ENCODE measurements at regions not wholly inside any gene's neighbourhood (a gene's known extent, or its start where the extent isn't known, plus 50 kb on each side); places are given as distances from the start of the nearest gene placed in this dataset.
A peak's percentile ranks its signal among the peaks of the same experiment; 100 is the strongest.
"Not testable (repeated sequence)": the region's sequence is repeated elsewhere in the genome, so short reads cannot be mapped to it uniquely, and the experiment has no call there.

DNA sequence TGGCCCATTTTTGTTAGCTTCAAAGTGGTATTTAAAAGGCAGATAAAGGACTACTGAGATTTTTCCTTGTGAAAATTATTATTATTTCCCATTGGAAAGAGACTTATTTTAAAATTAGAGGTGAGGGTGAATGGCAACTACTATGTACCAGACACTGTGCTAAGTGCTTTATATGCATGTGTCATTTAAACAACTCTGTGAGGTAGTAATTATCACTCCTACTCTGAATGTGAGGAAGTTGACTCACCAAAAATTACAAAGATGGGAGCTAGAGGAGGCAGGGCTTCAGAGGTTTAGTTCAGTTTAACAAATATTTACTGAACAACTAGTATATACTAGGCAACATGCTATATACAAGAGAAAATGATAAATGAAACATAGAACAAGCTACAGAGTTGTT lies 78.2 kb downstream of the MSL3 start:
- DNase-seq = no peak

DNA sequence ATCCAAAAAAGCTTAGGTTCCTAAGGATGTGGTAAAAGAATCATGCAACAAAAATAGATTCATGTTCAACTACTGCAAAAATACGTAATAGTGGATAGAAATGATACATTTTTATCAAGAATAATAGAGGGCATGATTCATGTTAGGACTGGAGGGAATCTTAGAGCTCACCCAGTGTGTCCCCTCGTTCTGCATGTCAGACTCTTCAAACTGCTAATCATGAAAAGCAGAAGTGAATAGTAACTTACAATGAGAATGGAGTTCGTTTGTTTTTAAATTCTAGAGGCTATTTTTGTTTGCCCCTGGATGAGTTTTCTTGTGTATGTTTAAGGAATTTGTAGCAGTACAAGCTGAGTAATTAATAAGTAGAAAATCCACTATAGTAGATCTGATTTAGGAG lies 79.4 kb downstream of the MSL3 start:
- DNase-seq = no peak

DNA sequence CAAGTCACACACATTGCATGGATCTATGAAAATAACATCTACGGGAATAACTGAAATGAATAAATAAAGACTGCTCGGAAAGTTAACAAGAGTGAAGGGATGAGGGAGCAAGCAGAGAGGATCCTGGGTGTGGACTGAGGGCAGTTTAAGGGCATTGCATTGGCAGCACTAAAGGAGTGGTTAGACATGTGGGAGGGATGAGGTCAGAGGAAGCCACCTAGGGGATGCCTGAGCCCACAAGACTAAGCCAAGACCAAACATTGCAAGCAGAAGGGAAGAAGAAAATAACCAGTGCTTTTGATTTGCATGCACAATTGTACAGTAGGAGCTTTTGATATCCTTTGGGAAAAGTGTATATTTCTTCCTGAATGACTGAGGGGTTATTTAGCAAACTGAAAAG lies 106.1 kb downstream of the MSL3 start:
- DNase-seq = no peak

DNA sequence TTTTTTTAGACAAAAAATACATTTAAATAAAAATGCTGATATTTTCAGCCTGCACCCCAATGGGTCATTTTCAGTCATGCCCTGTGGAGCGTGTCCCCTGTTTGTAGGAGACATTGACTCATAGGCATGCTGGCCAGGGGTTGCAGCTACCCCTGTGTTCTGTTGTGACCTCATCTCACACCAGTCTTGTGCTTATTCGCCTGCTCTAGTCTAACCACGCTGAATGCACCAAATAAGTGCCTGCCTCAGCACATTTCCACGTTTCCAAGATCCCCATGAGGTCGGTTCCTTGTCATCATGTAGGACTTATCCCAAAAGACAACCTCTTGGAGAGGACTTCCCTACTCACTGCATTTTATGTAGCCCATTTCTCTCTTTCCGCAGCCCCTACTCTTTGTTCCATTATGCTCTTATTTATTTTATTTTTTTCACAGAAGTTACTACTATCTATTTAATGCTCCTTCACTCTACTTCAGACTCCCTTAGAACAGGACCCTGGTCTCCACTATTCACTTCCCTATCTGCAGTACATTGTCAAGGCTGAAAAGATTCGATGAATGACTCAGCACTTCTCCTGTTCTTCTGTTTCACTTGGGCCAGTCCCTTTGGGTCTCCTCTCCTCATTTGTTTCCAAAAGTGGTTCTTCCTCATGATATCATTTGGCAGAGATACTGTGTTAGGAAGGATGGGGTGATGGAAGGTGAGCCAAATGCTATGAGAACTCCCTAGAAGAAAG lies 109.7 kb downstream of the MSL3 start:
- DNase-seq = peak; percentile 0

DNA sequence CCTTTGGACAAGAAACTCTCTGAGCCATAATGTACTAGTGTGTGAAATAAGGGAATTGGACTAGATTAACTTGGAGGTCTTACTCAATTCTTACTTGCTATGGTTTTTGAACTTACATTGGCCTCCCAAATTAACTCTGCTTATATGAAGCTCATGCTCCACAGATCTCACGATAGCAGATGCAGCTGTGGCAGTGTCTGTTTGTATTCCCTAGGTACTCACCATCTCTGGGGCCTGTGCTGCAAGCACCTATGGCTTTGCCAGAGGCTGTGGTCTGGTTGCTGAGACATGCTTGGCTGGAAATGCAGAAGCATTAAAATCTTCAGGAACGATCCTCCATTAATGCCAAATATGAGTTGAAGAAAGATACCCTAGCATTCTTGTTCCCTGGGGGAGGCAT lies 112.8 kb downstream of the MSL3 start:
- no peak for DNase-seq

DNA sequence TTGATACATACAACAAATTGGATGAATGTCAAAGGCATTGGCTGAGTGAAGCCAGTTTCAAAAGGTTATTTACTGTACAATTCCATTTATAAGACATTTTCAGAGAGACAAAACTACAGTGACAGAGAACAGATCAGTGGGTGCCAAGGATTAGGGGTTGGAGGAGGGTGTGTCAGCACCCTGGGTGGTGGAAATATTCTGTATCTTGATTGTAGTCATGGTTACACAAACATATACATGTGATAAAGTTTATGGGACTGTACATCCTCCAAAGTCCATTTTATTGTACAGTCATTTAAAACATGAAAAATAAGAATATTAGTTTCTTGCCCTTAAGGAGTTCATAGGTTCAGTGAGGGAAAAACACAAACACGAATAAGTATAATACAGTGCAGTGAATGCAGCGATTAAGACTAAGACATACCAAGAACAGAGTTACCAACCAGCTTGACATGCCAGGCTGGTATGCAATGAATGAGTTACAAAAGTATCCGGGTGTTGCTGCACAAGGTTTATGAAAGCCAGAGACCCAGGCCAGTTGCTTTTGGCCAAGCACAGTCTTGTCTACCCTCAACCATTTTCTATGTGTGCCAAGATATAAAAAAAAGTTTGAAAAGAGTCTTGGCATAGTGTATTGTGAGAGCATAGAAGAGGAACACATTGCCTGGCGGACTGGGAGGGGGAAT lies 123.6 kb downstream of the MSL3 start:
- no peak for DNase-seq

DNA sequence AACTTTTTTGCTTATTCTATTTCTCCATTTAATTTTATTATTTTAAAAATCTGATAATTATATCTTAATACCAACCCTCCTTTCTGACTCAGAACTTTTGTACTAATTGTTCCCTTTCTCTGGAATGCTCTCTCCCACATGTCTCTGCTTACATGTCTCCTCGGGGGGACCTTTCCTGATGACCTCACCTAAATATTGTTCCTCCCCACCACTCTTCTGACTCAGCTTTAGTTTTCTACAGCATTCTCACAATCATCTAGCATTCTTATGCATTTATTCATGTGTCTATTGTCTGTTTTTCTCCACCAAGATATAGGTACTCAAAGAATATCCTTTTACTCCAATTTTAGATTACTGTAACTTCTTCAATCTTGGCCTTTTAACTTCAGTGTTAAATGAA lies 128.7 kb downstream of the MSL3 start:
- DNase-seq = no peak

DNA sequence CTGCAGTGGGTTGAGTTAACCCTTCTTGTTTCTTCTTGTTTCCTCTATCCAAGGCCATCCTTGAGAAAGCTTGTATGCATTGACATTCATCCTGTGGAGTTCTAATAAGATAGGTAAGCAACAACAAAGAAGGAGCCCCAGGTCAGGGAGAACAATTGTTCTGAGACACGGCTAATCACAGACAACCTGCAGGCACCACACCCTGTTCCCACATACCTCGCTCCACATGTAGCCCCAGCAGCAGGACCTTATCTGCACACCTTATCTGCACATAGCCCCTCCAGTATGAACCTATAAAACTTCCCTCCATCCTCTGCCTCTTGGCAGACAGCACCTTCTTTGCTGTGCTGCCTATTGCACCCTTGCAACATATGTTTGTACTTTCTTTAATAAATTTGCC lies 129.1 kb downstream of the MSL3 start:
- no peak for DNase-seq

DNA sequence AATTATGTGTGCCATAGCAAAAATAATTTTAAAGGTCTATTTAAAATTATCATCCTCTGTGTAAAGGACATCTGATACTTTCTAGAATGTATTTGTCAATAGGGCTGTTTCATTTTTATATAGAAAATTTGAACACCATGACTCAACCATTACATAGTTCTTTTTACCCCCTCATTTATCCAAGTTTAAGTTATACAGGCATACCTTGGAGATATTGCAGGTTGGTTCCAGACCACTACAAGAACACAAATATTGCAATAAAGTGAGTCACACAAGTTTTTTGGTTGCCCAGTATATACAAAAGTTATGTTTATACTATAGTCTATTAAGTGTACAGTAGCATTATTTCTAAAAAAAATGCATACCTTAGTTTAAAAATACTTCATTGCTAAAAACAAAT lies 130.4 kb downstream of the MSL3 start:
- no peak for DNase-seq

DNA sequence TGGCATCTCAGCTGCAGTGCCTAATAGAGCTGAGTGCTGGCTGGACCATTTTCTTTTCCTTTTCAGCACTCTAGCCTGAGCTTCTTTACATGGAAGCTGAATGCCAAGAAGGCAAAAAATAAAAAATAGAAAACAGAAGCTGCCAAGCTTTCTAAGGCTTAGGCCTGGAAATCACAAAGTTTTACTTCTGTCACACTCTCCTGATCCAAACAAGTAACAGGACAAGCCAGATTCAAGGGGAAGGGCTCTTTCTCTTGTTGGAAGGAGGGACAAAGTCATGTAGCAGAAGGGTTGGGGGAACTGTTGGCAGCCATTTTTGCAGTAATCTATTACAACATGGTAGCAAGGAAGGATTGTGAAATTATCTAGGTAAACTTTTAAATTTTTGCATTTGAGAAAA lies 131.8 kb downstream of the MSL3 start:
- no peak for DNase-seq

DNA sequence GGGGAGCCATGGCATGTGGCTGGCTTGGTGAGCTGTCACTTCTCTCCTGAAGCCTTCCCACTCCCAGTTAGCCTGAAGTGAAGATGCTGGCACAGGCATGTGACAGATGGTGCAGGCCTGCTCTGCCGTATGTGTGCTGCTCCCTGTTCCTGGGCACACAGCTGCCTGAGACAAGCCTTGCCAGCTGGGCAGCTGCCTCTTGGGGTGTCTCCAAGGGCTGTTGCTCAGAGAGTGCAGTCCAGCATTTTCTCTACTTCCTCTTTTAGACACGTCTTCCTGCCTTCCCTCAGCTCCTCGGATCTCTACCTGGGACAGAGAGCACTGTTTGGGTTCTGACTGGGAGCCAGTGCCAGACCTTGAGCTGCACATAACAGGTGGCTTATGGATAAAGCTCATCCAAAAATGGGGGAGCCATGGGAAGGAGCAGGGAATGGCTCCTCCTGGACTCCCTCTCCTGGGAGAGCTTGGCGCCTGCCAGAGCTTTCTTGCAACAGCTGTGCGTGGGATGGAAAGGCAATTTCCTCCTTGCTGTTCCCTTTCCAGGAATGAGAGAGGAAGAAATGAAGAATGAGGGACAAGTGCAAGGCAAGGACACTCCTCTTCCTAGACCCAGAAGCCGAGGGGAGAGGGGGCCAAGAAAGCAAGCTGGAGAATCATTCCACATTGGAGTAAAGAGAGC lies 132.9 kb downstream of the MSL3 start:
- DNase-seq = no peak

DNA sequence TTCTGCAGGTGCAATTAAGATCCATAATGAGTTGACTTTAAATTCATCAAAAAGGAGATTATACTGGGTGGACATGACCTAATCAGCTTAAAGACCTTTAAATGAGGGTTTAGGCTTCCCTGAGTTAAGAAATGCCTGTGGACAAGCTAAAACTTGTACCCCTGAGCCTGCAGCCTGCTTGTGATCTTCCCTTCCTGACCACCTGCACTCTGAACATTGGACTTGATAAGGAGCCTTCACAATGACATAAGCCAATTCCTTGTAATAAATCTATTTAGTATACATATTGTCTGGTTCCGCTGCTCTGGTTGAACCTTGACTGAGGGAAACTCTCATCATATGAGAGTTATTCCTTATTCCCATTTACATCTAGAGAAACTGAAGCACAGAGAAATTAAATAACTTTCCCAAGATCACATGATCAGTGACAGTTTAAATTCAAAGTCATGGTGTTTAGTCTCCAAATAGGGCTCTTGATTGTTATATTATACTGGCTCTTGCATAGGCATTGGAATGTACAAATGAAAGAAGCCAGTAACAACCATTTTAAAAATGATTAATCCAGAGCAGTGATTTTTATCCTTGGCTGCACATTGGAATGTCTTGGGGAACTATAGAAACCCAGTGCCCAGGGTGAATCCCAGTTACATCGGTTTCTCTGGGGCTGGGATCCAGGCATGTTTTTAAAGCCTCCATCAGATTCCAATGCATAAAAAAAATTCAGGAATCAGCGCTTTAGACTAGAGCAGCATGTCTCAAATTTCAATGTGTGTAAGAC lies 136.1 kb downstream of the MSL3 start:
- no peak for DNase-seq

DNA sequence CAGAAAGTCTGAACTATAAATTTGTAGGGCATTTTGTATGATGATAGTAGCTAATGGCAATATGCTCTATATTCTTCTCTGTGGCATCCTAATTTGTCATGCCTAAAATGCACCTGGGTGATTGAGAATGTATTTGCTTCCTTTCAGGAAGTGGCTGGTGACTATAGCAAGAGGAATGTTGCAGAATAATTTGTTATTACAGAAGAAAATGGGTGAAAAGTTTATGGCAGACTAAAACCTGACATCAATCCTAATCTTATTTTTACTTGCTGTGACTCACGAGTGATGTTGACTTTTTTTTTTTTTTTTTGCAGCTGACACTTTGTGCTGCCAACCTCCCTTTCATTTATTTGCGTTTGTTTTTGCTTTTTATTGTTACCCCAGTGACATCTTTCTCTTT lies 141.1 kb downstream of the MSL3 start:
- DNase-seq = peak; percentile 0

DNA sequence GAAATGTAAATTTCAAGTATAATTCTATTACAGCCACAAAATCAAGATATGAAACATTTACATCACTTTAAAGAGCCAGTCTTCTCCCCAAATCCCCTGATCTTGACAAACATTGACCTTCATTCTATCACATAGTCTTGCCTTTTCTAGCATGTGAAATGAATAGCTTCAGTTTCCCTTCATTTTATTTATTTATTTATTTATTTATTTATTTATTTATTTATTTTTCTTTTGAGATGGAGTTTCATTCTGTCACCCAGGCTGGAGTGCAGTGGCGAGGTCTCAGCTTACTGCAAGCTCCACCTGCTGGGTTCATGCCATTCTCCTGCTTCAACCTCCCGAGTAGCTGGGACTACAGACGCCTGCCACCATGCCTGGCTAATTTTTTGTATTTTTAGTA lies 147.9 kb downstream of the MSL3 start:
- not testable (repeated sequence) for DNase-seq

DNA sequence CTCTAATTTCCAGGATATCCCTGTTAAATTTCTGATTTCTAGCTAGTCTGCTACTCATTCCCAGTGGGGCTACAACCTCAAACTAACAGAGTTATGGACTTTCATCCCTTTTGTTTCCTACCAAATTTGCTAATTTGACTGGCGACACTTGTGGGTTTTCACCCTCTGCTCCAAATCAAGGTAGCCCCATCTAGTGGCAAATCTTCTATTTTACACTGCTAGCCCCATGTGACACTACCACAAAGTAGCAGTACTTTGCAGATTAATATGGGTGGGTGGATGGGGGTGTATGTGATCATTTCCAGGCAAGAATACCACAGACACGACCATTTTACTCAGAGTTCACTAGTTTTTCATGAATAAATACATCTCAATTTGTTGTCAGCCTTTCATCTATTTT lies 150.3 kb downstream of the MSL3 start:
- peak; percentile 47 for DNase-seq

DNA sequence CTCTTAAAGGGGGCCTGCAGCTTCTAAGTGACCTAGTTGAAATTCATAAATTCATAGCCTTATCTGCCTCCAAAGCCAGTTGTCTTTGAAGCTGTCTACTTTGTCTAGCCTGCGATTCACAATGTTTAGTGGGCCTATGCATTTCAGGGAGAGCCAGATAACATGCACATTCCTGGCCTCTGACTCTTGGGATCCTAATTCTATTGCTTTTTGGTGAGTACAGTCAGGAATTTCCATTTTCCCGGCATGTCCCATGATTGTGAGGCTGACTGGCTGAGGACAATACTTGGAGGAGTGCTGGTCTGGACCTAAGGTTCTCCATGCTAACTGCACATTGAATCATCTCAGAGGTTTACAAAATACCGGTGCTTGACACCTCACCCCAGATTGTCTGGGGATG lies 155.0 kb downstream of the MSL3 start:
- DNase-seq = no peak

DNA sequence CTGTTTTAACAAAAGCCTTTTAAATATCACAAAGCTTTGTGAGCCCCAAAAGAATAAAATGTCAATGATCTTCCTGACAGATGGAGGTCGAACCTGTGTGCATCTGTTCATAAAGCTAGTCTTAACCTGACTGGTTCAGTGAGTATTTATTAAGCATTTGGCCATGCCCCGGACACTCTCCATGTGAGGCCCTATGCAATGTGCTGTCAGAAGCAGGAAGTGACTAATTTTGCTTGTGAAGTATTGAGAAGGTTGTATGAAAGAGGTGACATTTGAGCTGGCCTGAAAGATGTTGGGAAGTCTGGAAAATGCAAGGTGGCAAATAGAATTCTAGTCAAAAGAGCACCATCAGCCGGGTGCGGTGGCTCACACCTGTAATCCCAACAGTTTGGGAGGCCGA lies 171.4 kb downstream of the MSL3 start:
- peak; percentile 49 for DNase-seq

DNA sequence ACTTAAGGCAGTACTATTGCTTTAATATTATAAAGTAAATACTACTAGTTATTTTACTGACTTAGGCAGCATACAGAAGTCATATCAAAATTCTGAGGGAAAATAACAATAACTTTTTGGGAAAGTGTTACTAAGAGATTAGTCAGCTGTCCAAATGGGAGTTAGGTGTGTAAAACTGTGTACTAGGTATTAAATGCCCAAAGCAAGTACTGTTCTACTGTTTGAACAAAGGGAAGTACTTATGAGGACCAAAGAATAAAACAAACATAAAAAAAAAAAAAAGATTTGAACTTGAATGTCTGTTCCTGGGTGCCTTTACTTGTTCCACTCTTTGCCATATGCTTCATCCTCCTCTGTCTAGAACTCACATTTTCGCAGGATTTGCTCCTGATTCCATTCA lies 174.4 kb downstream of the MSL3 start:
- peak; percentile 40 for DNase-seq

DNA sequence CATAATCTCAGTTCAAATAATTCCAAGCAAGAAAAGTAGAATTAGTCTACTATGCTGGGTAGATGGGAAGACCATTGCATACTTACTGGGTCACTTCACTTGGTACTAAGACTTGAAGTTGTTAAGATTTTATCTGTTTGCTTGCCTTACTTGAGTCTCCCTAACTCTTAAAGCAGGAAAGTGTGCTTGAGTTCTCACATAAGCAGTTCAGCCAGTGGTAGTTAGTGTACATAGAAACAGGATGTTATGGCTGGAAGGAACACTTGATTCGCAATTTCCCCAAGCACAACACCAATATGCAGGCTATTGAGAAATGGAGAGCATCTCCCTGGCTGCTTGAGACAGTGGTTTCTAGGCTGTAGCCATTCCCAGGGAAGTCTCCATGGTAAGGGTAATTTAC lies 176.1 kb downstream of the MSL3 start:
- peak; percentile 34 for DNase-seq

DNA sequence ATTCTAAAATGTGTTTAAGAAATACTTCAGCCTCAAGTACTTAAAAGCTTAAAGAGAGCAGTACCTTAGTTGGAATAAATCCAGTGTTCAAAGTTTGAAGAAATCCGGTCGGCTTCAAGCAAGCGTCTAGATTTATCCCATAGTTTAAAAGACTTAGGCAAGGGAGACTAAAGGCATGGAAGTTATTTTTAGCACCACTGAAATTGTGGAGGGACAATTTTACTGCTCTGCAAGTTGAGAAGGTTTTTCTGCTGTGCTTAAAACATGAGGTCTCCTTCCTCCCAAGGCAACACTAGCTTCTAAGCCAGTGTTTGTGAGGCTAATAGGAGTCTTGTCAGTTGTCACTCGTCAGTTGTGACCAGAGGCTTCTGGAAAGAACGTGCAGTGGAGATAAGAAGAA lies 183.5 kb downstream of the MSL3 start:
- DNase-seq = peak; percentile 17

DNA sequence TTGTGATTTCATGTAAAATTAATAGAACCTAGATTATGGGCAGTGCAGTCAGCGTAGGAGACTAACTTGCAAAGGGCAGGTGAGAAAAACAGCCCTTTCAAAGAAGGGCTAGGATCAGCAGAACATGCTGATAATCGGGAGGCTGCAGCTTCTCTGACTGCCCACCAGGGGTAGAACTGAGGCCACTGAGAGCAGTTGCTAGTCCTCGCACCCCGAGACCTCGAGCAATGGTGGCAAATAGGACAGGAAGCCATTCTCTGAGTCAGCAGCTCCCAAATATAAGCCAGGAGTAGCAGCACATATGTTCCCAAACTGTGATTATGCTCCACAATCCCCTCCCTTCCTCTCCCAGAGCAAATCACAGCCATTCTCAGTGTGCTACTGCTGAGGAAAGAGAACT lies 186.5 kb downstream of the MSL3 start:
- peak; percentile 38 for DNase-seq

DNA sequence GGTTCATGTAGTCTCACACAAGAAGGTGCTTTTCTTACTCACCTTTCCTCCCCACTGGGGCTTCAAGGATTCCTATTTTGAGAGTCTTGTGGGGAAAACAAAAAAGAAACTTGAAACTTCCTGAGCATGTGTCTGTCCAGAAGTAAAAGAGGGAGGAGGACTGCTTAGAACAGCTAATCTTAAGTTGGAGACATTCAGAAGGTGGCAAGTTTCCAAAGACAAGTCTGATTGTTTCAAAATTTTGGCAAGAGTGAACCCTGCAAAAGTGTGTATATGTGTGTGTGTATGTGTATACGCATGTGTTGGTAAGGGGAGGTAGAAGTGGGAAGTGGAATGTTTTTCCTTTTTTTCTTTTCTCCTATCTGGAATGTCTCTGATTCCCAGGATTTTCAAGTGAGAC lies 189.0 kb upstream of the FRMPD4 start:
- DNase-seq = no peak

DNA sequence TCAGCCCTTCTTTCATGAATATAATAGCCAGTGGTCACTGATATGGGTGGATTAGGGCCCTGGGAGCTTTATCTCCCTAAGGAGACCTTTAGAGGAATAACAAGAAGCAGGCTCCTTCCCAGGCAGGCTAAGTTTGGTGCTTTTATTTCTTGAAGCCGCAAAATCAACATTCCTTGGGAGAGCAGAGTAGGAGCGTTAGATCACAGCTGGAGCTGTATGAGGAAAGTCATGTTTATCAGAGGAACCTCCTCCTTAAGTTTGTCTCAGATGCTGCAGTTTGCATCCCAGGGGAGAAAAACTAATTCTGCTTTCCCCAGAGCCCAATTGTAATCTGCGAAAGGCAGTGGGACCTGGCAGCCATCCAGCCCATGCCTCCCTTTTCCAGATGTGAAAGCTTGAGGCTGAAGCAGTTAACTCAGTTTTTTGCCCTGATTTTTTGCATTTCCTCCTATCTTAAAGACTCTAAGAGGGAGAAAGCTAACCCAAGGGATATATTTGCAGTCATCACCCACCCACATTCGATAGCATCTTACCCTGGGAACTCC lies 186.0 kb upstream of the FRMPD4 start:
- DNase-seq = no peak
